IPS DF 19.7 (cell line): ENCODE measurements at regions not wholly inside any gene's neighbourhood (a gene's known extent, or its start where the extent isn't known, plus 50 kb on each side); places are given as distances from the start of the nearest gene placed in this dataset.

ENCODE experiments used
- DNase-seq: peaks from one replicate; pipeline ENCODE4 v3.0.0-alpha.2; 2013; ENCODE audit warnings: low read depth, low spot score

- DNase-seq = no peak
Measured at GRCh38 chr3:13266005-13266404, 154.1 kb downstream of the NUP210 start.

- DNase-seq = no peak
Measured at GRCh38 chr3:13265507-13265906, 154.6 kb downstream of the NUP210 start.

- DNase-seq = no peak
Measured at GRCh38 chr3:13265016-13265415, 155.1 kb downstream of the NUP210 start.

- no peak for DNase-seq
Measured at GRCh38 chr3:13264468-13264795, 155.7 kb downstream of the NUP210 start.

- DNase-seq = no peak
Measured at GRCh38 chr3:13263770-13264467, 156.2 kb downstream of the NUP210 start.

GRCh38 chr3:13262493-13263211 is 157.5 kb downstream of the NUP210 start:
- no peak for DNase-seq

GRCh38 chr3:13261892-13262291 is 158.2 kb downstream of the NUP210 start:
- DNase-seq = no peak

- DNase-seq = no peak
Measured at GRCh38 chr3:13261104-13261830, 158.9 kb downstream of the NUP210 start.

- no peak for DNase-seq
Measured at GRCh38 chr3:13260259-13261103, 159.6 kb downstream of the NUP210 start.

- DNase-seq = no peak
Measured at GRCh38 chr3:13259831-13260230, 160.3 kb downstream of the NUP210 start.

GRCh38 chr3:13258986-13259514 is 161.1 kb downstream of the NUP210 start:
- DNase-seq = no peak

GRCh38 chr3:13258280-13258679 is 161.8 kb downstream of the NUP210 start:
- DNase-seq = no peak

GRCh38 chr3:13257666-13258065 is 162.5 kb downstream of the NUP210 start:
- no peak for DNase-seq

GRCh38 chr3:13256845-13257244 is 163.3 kb downstream of the NUP210 start:
- no peak for DNase-seq

GRCh38 chr3:13254028-13254951 is 165.8 kb downstream of the NUP210 start:
- no peak for DNase-seq

GRCh38 chr3:13253208-13253937 is 166.7 kb downstream of the NUP210 start:
- no peak for DNase-seq

GRCh38 chr3:13252207-13252606 is 167.9 kb downstream of the NUP210 start:
- no peak for DNase-seq

GRCh38 chr3:13251166-13251903 is 168.8 kb downstream of the NUP210 start:
- no peak for DNase-seq
